HCT116 (cell line): ENCODE measurements at regions not wholly inside any gene's neighbourhood (a gene's known extent, or its start where the extent isn't known, plus 50 kb on each side); places are given as distances from the start of the nearest gene placed in this dataset.

Experiments
- ATAC-seq: fragments of 200-7000 bp; cut with Tn5 transposase; 2 replicates; pipeline ENCODE4 v1.9.1; 2020; ENCODE audit warnings: mild to moderate bottlenecking, moderate library complexity
- BruUV-seq: library from RNA; stranded (reverse); fragments of 400-500 nt; replicated peaks from 2 replicates; lab custom pipeline; 2021; lab: Mats Ljungman, UMichigan
- CTCF ChIA-PET: fragments of 300-600 bp; sonication (Branson Sonifier 250); formaldehyde crosslinking; loops from one replicate; lab custom pipeline; 2021; ENCODE audit warnings: antibody characterized with exemption; lab: Charles Lee
- POLR2A ChIA-PET: fragments of 300-600, 350-600 bp; sonication (Branson Sonifier 250); formaldehyde crosslinking; loops from one replicate; lab custom pipeline; 2021; ENCODE audit warnings: antibody characterized with exemption; lab: Charles Lee
- RAD21 ChIA-PET, 2 experiments: fragments of 300-600 bp; sonication (Branson Sonifier 250); formaldehyde crosslinking; loops; one replicate each; lab custom pipeline; 2023; ENCODE audit warnings: low total read pairs in 2 of 2; ENCODE audit not compliant: uncharacterized antibody in 2 of 2, unreplicated experiment in 2 of 2, low non-redundant PET in 1 of 2; lab: Charles Lee
- DNase-seq: peaks from one replicate; pipeline ENCODE4 v3.0.0-alpha.2; 2010; ENCODE audit warnings: low read depth, low spot score
- H2AFZ ChIP-seq: fragments of 200-600 bp; shearing (Covaris generic), sonication (generic); 2 replicates; pipeline ENCODE4 v1.6.1; 2017; ENCODE audit warnings: low read depth, mixed run types, mixed read lengths, antibody characterized with exemption, low read length; ENCODE audit not compliant: poor library complexity, severe bottlenecking
- H3K27ac ChIP-seq: 2 replicates; pipeline ENCODE4 v1.5.1; 2012; ENCODE audit warnings: low read depth, low read length
- H3K27me3 ChIP-seq: fragments of 200-600 bp; sonication (generic); 2 replicates; pipeline ENCODE4 v1.6.1; 2016; ENCODE audit warnings: mixed run types, low read length, mixed read lengths; ENCODE audit not compliant: insufficient read depth
- H3K36me3 ChIP-seq, 2 experiments: fragments of 200-500 bp in 1 of 2; fragments of 200-600 bp in 1 of 2; sonication (Bioruptor generic) in 1 of 2; sonication (generic) in 1 of 2; 2 replicates each; pipeline versions ENCODE4 v1.5.1 to v1.6.1; 2014 to 2016; ENCODE audit warnings: low read length in 2 of 2, inconsistent platforms in 1 of 2, mixed read lengths in 1 of 2, mixed run types in 1 of 2; ENCODE audit not compliant: insufficient read depth in 2 of 2, control insufficient read depth in 1 of 2
- H3K4me1 ChIP-seq, 2 experiments: fragments of 200-600 bp in 1 of 2; sonication (generic) in 1 of 2; 2 replicates each; pipeline versions ENCODE4 v1.5.1 to v1.6.1; 2012 to 2017; ENCODE audit warnings: low read length in 2 of 2, inconsistent platforms in 1 of 2, mild to moderate bottlenecking in 1 of 2, mixed read lengths in 1 of 2, mixed run types in 1 of 2, moderate library complexity in 1 of 2; ENCODE audit not compliant: insufficient read depth in 2 of 2, control insufficient read depth in 1 of 2
- H3K4me2 ChIP-seq: fragments of 200-600 bp; sonication (generic); 2 replicates; pipeline ENCODE4 v1.6.1; 2017; ENCODE audit warnings: mixed run types, low read length, mixed read lengths
- H3K4me3 ChIP-seq, 2 experiments: fragments of 200-600 bp in 1 of 2; sonication (generic) in 1 of 2; replicated peaks in 1 of 2; 2 replicates each; pipeline ENCODE4 v1.5.1; 2011 to 2016; ENCODE audit warnings: low read length in 2 of 2, control low read depth in 1 of 2, low read depth in 1 of 2, mild to moderate bottlenecking in 1 of 2, mixed read lengths in 1 of 2, mixed run types in 1 of 2
- H3K79me2 ChIP-seq: fragments of 200-600 bp; sonication (generic); 2 replicates; pipeline ENCODE4 v1.6.1; 2017; ENCODE audit warnings: mild to moderate bottlenecking, mixed run types, low read length, moderate library complexity, mixed read lengths; ENCODE audit not compliant: insufficient read depth
- H3K9ac ChIP-seq: fragments of 200-600 bp; sonication (generic); 2 replicates; pipeline ENCODE4 v1.6.1; 2016; ENCODE audit warnings: low read length, mixed read lengths
- H3K9me2 ChIP-seq: fragments of 200-600 bp; sonication (generic), shearing (Covaris generic); 2 replicates; pipeline ENCODE4 v1.6.1; 2017; ENCODE audit warnings: mixed run types, mild to moderate bottlenecking, moderate library complexity; ENCODE audit not compliant: insufficient read depth
- H3K9me3 ChIP-seq, 2 experiments: fragments of 200-500 bp in 1 of 2; fragments of 200-600 bp in 1 of 2; sonication (Bioruptor generic) in 1 of 2; sonication (generic) in 1 of 2; 2 replicates each; pipeline ENCODE4 v1.6.1; 2014 to 2017; ENCODE audit warnings: low read length in 2 of 2, mixed read lengths in 2 of 2, inconsistent platforms in 1 of 2, low read depth in 1 of 2, mild to moderate bottlenecking in 1 of 2, mixed run types in 1 of 2, moderate library complexity in 1 of 2; ENCODE audit not compliant: control insufficient read depth in 1 of 2, insufficient read depth in 1 of 2
- H4K20me1 ChIP-seq: fragments of 200-600 bp; sonication (generic), shearing (Covaris generic); 2 replicates; pipeline ENCODE4 v1.6.1; 2017; ENCODE audit warnings: mixed run types, mild to moderate bottlenecking, moderate library complexity; ENCODE audit not compliant: insufficient read depth
- ATF3 ChIP-seq: IDR thresholded peaks from 2 replicates; pipeline ENCODE4 v1.6.1; 2012
- CEBPB ChIP-seq: IDR thresholded peaks from 2 replicates; pipeline ENCODE4 v1.6.1; 2012; ENCODE audit warnings: low read depth
- ELF1 ChIP-seq: IDR thresholded peaks from 2 replicates; pipeline ENCODE4 v1.6.1; 2012; ENCODE audit warnings: low read depth, borderline replicate concordance
- EZH2 ChIP-seq: fragments of 200-600 bp; sonication (generic); IDR thresholded peaks from 2 replicates; pipeline ENCODE4 v1.6.1; 2017; ENCODE audit warnings: antibody characterized with exemption, mixed run types
- EZH2phosphoT487 ChIP-seq: fragments of 200-600 bp; IDR thresholded peaks from 2 replicates; pipeline ENCODE4 v1.6.1; 2018; ENCODE audit warnings: antibody characterized with exemption, borderline replicate concordance
- JUND ChIP-seq: IDR thresholded peaks from 2 replicates; pipeline ENCODE4 v1.6.1; 2012
- RAD21 ChIP-seq: IDR thresholded peaks from 2 replicates; pipeline ENCODE4 v1.6.1; 2012; ENCODE audit warnings: low read depth, mild to moderate bottlenecking
- SIN3A ChIP-seq: IDR thresholded peaks from 2 replicates; pipeline ENCODE4 v1.6.1; 2012; ENCODE audit warnings: low read depth
- SP1 ChIP-seq: IDR thresholded peaks from 2 replicates; pipeline ENCODE4 v1.6.1; 2012; ENCODE audit warnings: low read depth
- TCF7L2 ChIP-seq: IDR thresholded peaks from 2 replicates; pipeline ENCODE4 v1.7.0; 2011; ENCODE audit warnings: borderline replicate concordance, inconsistent platforms; ENCODE audit not compliant: insufficient read depth, insufficient read length; ENCODE audit errors: extremely low read depth
- ZBTB33 ChIP-seq: IDR thresholded peaks from 2 replicates; pipeline ENCODE4 v1.6.1; 2011; ENCODE audit warnings: mild to moderate bottlenecking, low read length, moderate library complexity; ENCODE audit not compliant: insufficient replicate concordance; ENCODE audit errors: extremely low read depth
- ZNF274 ChIP-seq: fragments of 200-500 bp; sonication (Bioruptor generic); IDR thresholded peaks from 2 replicates; pipeline ENCODE4 v1.6.1; 2014; ENCODE audit warnings: mild to moderate bottlenecking, low read depth, low read length, inconsistent platforms
- intact Hi-C: fragments of 100-400 bp; cut with micrococcal nuclease; formaldehyde crosslinking; loops from 2 replicates; pipeline ENCODE4 v1.10.0; 2022

GRCh38 chr16:61243954-61244353 lies 792.3 kb downstream of the CDH8 start:
- ATAC-seq (no peak), DNase-seq (no peak)
- Histone ChIP-seq H3K9ac (no peak overlapping the region), H3K9me2 (no peaks in the 10 kb centered on the region), H3K4me2 (no peak overlapping the region), H3K4me3 (no peak overlapping the region), H3K4me1 (no peaks in the 10 kb centered on the region), H3K27me3 (no peaks in the 10 kb centered on the region), H3K9me3 (peaks cover 17 to 24% of the 10 kb centered on the region in 2 experiments; a peak in 2 of 4 replicates), H2AFZ (no peak overlapping the region), H3K79me2 (no peaks in the 10 kb centered on the region), H3K36me3 (no peaks in the 10 kb centered on the region), H4K20me1 (no peaks in the 10 kb centered on the region), H3K27ac (no peak overlapping the region)
- ChIA-PET POLR2A (no interaction called here), RAD21 (no interaction called here), CTCF (no interaction called here)
- TF ChIP-seq ATF3 (no peak), SIN3A (no peak), CEBPB (no peak), RAD21 (no peak), SP1 (no peak), ZBTB33 (no peak), EZH2 (no peak), ELF1 (no peak), EZH2phosphoT487 (no peak), JUND (no peak), TCF7L2 (no peak), ZNF274 (no peak)
- intact Hi-C loops, result no loop called here
- no TSS peak for BruUV-seq
